ENCODE measurements at regions not wholly inside any gene's neighbourhood (a gene's known extent, or its start where the extent isn't known, plus 50 kb on each side); places are given as distances from the start of the nearest gene placed in this dataset.

DNA sequence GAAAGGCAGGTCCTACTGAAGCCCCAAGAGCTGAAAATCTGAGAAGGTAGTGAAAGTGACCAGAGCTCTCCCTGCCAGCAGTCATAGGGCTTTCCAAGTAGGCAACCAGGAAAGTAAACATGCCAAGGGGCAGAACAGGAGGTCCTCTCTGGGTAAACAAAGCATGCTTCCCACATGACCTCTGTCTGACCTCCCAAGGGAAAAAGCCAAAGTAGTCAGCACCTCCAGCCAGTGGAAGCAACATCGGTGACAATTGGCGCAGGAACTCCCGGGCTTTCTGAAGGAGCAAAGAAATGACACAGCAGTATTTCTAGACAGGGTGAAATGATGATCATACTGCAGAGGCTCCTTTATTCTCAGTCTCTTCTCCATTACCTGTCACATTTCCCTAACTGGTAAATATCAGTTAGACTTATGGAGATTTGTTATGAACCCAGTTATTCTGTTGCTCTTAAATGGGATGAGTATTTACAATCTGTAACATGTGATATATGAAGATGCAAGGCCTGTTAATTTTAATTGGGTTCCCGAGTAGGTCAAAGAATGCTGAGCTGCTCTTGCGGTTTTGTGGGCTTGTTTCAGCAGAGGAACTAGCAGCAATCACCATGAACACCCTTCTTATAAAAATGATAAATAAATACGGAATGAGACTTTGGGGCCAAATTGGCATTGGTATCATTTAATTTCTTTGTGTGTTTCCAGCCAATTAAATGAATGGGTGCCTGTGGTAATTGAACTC lies 321.0 kb downstream of the RND3 start:
- no peak for DNase-seq (ENCODE audit: low read depth)

DNA sequence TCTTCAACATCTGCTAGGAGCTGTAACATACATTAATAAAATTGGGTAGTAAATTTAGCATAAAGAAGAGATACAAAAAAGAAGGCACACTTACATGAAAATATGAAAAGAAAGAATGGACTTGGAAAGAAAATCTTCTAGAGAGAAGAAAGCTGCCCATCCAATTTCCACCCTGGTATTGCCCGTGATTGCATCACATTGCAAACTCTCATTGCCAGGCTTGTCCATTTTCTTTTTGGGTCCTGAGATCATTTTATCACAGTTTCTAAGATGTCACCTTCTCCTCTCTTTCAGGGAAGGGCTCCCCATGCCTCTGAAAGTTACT lies 321.5 kb downstream of the RND3 start:
- DNase-seq (ENCODE audit: low read depth), result no peak

GRCh38 chr2:150165442-150165841 lies 322.0 kb downstream of the RND3 start:
- DNase-seq (ENCODE audit: low read depth), result no peak

DNA sequence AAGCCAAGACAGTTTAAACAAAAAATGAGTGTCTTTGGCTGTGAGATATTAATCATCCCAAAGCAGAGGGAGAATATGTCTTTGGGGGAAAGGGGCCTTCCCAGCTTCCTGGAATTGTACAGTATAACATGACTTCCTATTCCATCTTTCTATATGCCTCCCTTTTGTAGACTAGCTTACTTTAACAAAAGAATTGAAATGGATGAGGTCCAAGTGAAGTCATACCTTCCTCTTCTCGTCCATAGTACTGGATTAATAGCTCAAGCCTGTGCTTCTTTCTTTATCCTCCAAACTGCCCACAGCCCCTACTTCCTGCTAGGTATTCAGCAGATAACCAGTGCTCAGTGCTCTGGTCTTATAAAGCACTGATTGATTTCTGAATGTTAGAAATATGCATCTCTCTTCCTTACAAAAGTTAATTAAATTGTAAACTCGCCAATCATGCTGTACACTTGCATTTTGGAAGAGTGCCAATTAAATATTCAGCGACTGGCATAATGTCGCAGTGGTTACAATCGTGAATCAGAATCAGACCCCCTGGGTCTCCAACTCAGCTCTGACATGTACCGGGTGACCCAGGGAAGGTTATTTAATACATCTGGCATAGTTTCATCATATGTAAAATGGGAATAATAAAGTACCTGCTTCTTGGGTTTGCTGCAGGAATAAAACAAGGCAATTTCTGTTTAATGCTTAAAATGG lies 325.1 kb downstream of the RND3 start:
- no peak for DNase-seq (ENCODE audit: low read depth)

GRCh38 chr2:150160058-150160457 lies 327.4 kb downstream of the RND3 start:
- DNase-seq (ENCODE audit: low read depth), result no peak

- DNase-seq (ENCODE audit: low read depth), result no peak
These were observed 328.2 kb downstream of the RND3 start for GRCh38 chr2:150159300-150159699.

DNA sequence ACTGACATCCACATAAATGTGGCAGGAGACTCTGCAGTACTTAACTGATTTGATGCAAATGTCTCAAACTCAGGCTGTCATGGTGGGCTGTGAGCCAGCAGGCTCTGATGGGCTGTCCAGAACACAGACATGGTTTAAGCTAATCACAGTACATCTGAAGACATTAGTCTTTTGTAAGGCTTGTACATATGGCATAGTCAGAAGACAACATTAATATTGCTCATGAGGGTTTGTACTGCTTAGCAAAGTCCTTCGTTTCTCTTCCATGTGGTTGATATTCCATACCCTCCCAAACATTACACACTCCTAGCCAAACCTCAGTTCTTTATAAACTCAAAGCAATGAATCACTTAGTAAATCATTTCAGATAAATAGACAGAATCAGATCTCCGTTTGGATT lies 330.6 kb downstream of the RND3 start:
- DNase-seq (ENCODE audit: low read depth), result no peak

GRCh38 chr2:150156415-150156814 lies 331.1 kb downstream of the RND3 start:
- DNase-seq (ENCODE audit: low read depth), result no peak

GRCh38 chr2:150154308-150154797 lies 333.1 kb downstream of the RND3 start:
- DNase-seq (ENCODE audit: low read depth), result no peak

DNA sequence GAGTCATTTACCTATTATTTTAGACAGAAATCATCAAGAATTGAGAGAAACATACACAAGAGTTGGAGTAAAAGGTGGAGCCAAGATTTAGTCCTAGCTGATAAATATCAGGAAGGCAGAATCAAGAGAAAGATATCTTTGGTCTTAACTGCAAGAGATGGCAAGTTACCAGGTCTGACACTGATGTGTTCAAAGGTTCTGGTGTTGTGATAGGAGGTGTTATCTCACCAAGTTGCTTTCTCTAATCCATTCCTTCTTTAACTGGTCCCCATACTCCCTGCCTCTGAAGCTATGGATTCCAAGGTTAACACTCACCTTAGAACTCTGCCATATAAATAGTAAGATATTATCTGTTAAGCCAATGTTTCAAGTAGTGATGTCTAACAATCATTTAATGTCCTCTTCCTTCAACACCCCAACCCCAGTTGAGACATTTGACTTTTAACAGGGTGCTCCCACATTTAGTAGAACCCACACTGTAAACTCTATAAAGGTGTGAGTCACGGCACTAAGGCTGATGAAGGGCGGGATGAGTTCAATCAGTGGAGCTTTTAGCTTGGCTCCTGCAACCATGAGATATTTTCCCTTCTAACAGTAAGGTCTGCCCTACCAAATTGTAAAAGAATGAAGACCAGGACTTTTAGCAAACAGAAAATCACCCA lies 333.7 kb downstream of the RND3 start:
- no peak for DNase-seq (ENCODE audit: low read depth)

- no peak for DNase-seq (ENCODE audit: low read depth)
These were observed 335.2 kb downstream of the RND3 start for GRCh38 chr2:150152230-150152629.

GRCh38 chr2:150150144-150150543 lies 337.3 kb downstream of the RND3 start:
- no peak for DNase-seq (ENCODE audit: low read depth)

- no peak for DNase-seq (ENCODE audit: low read depth)
These were observed 339.4 kb downstream of the RND3 start for GRCh38 chr2:150147889-150148683.

- DNase-seq (ENCODE audit: low read depth), result no peak
These were observed 340.6 kb downstream of the RND3 start for GRCh38 chr2:150146879-150147278.

DNA sequence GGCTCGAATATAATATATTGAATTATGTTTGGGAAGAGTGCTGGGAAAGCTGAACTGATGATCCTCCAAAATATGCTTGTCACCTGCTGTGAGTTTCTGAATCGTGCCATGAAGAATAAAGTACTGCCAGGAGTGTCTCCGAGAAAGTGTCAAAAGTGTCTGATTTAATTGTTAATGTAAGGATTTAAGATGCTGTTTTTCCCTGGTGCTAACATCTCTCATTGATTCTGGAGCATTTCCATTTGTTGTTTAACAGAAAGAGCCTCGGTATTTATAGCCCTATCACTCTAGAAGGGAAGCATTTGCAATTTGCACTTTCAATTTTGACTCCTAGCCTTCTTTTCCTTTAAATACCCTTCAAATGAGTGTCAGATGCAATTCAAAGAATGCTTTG lies 342.2 kb downstream of the RND3 start:
- no peak for DNase-seq (ENCODE audit: low read depth)

GRCh38 chr2:150144546-150145298 lies 342.7 kb downstream of the RND3 start:
- peak; percentile 52 for DNase-seq (ENCODE audit: low read depth)

DNA sequence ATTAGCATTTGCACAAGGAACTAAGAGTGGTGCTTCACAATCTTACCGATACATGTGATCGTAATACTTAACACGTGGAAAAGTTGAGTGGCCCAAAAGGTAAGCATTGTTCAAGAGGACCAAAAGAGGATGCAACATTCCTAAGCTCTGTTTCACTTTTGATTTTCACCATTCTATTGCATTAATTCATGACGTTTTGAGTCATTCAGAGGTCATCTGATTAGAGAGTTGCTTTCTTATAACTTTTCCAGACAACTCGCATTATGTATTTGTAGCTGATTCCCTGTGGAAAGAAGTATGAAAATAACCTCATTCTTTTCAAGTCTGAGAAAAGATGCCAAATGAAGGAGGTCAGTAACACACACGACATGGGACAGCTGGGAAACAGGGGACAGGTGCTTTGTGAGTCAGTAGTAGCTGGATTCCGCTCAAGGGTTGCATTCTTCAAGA lies 344.4 kb downstream of the RND3 start:
- peak; percentile 72 for DNase-seq (ENCODE audit: low read depth)

DNA sequence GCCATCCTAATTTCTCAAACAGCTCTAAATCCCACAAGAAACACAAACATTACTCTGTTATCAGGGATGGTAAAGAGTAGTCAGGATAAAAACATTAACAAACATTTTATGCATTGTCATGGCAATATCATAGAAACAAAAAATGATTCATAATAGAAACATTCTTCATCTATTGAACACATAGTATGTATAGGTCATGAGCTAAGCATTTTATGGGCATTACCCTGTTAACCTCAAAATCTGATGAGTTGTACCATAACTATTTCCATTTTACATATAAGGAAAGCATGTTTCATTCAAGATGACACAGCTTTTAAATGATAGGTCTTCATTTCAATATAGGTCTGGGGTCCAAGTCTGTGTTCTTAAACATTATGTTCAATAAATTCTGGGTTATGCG lies 344.9 kb downstream of the RND3 start:
- DNase-seq (ENCODE audit: low read depth), result peak; percentile 91

GRCh38 chr2:150141226-150142001 lies 346.1 kb downstream of the RND3 start:
- DNase-seq (ENCODE audit: low read depth), result peak; percentile 86

DNA sequence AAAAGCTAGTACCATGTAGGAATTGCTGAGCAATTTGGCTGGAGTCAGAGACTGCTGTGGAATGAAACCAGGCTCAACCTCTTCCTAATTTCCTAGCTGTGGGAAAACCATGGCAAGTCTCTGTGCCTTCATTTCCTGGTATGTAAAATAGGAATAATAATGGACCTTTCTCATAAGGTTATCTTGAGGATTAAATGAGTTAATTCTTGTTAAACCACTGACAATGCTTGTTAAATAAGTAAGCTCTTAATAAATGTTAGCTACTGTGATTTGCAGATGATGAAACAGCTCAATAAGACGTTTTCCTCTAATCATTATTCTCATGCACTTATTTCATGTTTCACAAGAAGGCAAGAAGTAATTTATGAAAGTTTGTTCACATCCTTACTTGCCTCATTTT lies 346.7 kb downstream of the RND3 start:
- no peak for DNase-seq (ENCODE audit: low read depth)

All from HT1080 (cell line).